ENCODE measurements at regions not wholly inside any gene's neighbourhood (a gene's known extent, or its start where the extent isn't known, plus 50 kb on each side); places are given as distances from the start of the nearest gene placed in this dataset.

DNA sequence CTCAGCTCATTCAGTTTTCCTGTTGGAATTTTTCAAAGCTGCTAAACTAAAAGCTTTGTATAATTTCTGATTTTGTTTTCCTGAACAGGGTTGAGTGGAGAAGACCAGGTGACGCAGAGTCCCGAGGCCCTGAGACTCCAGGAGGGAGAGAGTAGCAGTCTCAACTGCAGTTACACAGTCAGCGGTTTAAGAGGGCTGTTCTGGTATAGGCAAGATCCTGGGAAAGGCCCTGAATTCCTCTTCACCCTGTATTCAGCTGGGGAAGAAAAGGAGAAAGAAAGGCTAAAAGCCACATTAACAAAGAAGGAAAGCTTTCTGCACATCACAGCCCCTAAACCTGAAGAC lies 367.1 kb upstream of the OR4E1 start:
- DNase-seq (no peak), ATAC-seq (no peak)
- Histone ChIP-seq H3K4me1 (ENCODE audit: insufficient read depth, low read length) (no peaks in the 10 kb centered on the region), H3K4me3 (ENCODE audit: low read length) (no peak overlapping the region), H3K27ac (ENCODE audit: low read length) (no peak overlapping the region), H3K9ac (ENCODE audit: low read length) (no peak overlapping the region), H2AFZ (ENCODE audit: low read length) (no peak overlapping the region), H3K27me3 (ENCODE audit: low read length) (peaks cover 12% of the 10 kb centered on the region; the same call in 1 of the 2 replicates), H3F3A (ENCODE audit: low read length, unreplicated experiment) (no peaks in the 10 kb centered on the region), H3K4me2 (ENCODE audit: low read length) (no peak overlapping the region), H3K36me3 (ENCODE audit: low read depth, low read length) (no peaks in the 10 kb centered on the region), H3K9me2 (replicated peaks; ENCODE audit: low read length) (no peaks in the 10 kb centered on the region), H3K9me3 (ENCODE audit: low read length) (no peaks in the 10 kb centered on the region), H4K20me1 (ENCODE audit: low read length) (no peaks in the 10 kb centered on the region), H3K79me2 (ENCODE audit: low read length) (no peaks in the 10 kb centered on the region)
- CTCF ChIA-PET: no interaction called here
- POLR2A ChIA-PET (ENCODE audit: unreplicated experiment): no interaction called here
- intact Hi-C loops (cut with micrococcal nuclease): no loop called here
- no peak for TF ChIP-seq EZH2phosphoT487 (IDR thresholded peaks at IDR 0.05; ENCODE audit: borderline replicate concordance, low read length)
- TF ChIP-seq EZH2 (IDR thresholded peaks at IDR 0.05; ENCODE audit: low read length, unreplicated experiment): no peak
- TF ChIP-seq CTCF (conservative IDR thresholded peaks at IDR 0.05; ENCODE audit: low read depth, low read length): no peak
- no TSS peak for BruUV-seq (replicated peaks)

- Histone ChIP-seq H3K9ac (ENCODE audit: low read length) (no peak overlapping the region), H3K27ac (ENCODE audit: low read length) (no peak overlapping the region), H3F3A (ENCODE audit: low read length, unreplicated experiment) (no peaks in the 10 kb centered on the region), H3K27me3 (ENCODE audit: low read length) (peaks cover 18% of the 10 kb centered on the region), H3K4me3 (ENCODE audit: low read length) (no peak overlapping the region), H3K79me2 (ENCODE audit: low read length) (no peaks in the 10 kb centered on the region), H3K9me2 (replicated peaks; ENCODE audit: low read length) (no peaks in the 10 kb centered on the region), H3K36me3 (ENCODE audit: low read depth, low read length) (no peaks in the 10 kb centered on the region), H2AFZ (ENCODE audit: low read length) (no peak overlapping the region), H4K20me1 (ENCODE audit: low read length) (no peaks in the 10 kb centered on the region), H3K4me2 (ENCODE audit: low read length) (no peak overlapping the region), H3K4me1 (ENCODE audit: insufficient read depth, low read length) (no peaks in the 10 kb centered on the region), H3K9me3 (ENCODE audit: low read length) (no peaks in the 10 kb centered on the region)
- no TSS peak for BruUV-seq (replicated peaks)
- intact Hi-C loops (cut with micrococcal nuclease): no loop called here
- TF ChIP-seq CTCF (conservative IDR thresholded peaks at IDR 0.05; ENCODE audit: low read depth, low read length): peak; percentile 74
- TF ChIP-seq EZH2 (IDR thresholded peaks at IDR 0.05; ENCODE audit: low read length, unreplicated experiment): no peak
- CTCF ChIA-PET: no interaction called here
- DNase-seq (peak; percentile 53), ATAC-seq (peak; percentile 64)
- POLR2A ChIA-PET (ENCODE audit: unreplicated experiment): no interaction called here
These were observed 366.5 kb upstream of the OR4E1 start for GRCh38 chr14:22039938-22040780.

DNA sequence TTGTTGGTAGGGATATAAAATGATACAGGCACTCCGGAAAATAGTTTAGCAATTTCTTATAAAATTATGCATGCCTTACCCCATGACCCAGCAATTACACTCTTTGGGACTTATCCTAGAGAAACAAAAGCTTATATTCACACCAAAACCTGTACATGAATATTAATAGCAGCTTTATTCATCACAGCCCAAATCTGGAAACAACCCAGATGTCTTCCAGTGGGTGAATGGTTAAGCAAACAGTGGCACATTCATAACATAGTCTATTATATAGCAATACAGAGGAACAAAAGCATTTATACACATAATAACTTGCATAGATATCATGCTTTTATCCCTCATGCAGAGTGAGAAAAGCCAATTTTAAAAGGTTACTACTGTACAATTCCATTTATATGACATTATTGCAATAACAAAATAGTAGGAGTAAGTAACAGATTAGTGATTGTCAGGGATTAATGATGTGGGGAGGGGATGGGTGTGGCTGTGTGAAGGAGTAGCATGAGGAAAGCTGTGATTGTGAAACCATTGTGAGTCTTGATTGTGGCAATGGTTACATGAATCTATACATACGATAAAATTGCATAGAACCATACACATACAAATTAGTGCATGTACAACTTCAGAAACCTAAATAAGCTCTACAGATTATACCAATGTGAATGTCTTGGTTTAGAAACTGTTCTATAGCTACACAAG lies 363.1 kb upstream of the OR4E1 start:
- Histone ChIP-seq H3K36me3 (ENCODE audit: low read depth, low read length) (no peaks in the 10 kb centered on the region), H2AFZ (ENCODE audit: low read length) (no peak overlapping the region), H4K20me1 (ENCODE audit: low read length) (no peaks in the 10 kb centered on the region), H3K4me2 (ENCODE audit: low read length) (no peak overlapping the region), H3K9me2 (replicated peaks; ENCODE audit: low read length) (no peaks in the 10 kb centered on the region), H3K9me3 (ENCODE audit: low read length) (no peaks in the 10 kb centered on the region), H3K4me1 (ENCODE audit: insufficient read depth, low read length) (no peaks in the 10 kb centered on the region), H3K79me2 (ENCODE audit: low read length) (no peaks in the 10 kb centered on the region), H3F3A (ENCODE audit: low read length, unreplicated experiment) (no peaks in the 10 kb centered on the region), H3K27me3 (ENCODE audit: low read length) (peaks cover 19% of the 10 kb centered on the region), H3K27ac (ENCODE audit: low read length) (no peak overlapping the region), H3K4me3 (ENCODE audit: low read length) (no peak overlapping the region), H3K9ac (ENCODE audit: low read length) (no peak overlapping the region)
- ATAC-seq: no peak
- intact Hi-C loops (cut with micrococcal nuclease): no loop called here
- TF ChIP-seq EZH2phosphoT487 (IDR thresholded peaks at IDR 0.05; ENCODE audit: borderline replicate concordance, low read length) (no peak), EZH2 (IDR thresholded peaks at IDR 0.05; ENCODE audit: low read length, unreplicated experiment) (no peak), CTCF (conservative IDR thresholded peaks at IDR 0.05; ENCODE audit: low read depth, low read length) (no peak)
- ChIA-PET POLR2A (ENCODE audit: unreplicated experiment) (no interaction called here), CTCF (interaction anchor here (0.6 kb wide), 1 partner anchor 123 kb away, joined by 3 read pairs; no protein-coding TSS in a partner anchor)
- BruUV-seq (replicated peaks): no TSS peak
- no peak for DNase-seq
